ENCODE measurements at regions not wholly inside any gene's neighbourhood (a gene's known extent, or its start where the extent isn't known, plus 50 kb on each side); places are given as distances from the start of the nearest gene placed in this dataset.

DNA sequence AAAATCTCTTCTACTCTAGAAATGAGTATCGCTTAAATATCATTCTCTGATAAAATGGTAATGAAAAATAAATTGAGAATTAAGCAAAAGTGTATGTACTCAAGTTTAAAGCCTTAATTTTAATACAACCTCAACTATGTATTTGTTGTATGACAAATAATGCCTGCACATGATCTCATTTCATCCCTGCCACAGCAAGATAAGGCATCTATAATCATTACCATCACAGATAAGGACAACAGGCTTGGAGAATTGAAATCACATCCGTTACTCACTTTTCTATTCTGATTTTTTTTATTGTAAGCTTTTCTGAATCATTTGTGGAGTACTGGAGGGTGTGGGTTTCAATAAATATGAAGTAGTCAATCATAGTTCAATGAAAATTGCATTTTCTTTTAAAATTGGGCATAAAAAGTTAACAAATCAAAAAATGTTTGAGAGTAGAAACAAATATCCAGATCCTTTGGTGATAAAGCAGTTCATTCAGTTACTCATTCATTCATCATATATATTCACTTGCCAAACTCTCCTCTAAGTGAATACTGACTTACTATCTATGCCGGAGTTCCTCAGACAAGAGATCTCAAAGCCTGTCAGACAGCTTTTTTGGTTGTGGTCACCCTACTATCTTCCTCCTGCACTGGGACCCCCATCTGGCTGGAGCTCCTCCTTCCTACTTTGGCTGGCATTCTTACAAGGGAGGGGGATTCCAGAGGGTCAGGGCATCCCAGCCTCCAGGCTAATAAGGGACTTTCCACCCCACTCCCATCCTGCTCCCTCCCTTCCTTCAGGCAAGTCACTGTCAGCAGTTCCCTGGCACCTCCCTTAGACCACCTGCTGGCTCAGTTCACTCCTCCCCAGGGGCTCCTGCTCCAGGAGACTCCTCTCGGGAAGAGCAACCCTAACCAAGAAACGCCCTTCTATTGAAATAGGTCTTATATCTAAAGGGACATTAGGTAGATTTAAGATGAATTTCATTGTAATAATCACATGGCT, 118.6 kb downstream of the OGFRL1 start:
- Histone ChIP-seq H3K4me1 (replicated peaks in 1 of 2) (peaks cover 6 to 20% of the 10 kb centered on the region in 2 donors), H3K4me3 (no peak overlapping the region), H3K27ac (no peak overlapping the region), H3K36me3 (replicated peaks in 1 of 2) (no peaks in the 10 kb centered on the region), H3K9me3 (replicated peaks in 1 of 3) (no peaks in the 10 kb centered on the region), H3K27me3 (no peaks in the 10 kb centered on the region)
- TF ChIP-seq, protein P1, sequence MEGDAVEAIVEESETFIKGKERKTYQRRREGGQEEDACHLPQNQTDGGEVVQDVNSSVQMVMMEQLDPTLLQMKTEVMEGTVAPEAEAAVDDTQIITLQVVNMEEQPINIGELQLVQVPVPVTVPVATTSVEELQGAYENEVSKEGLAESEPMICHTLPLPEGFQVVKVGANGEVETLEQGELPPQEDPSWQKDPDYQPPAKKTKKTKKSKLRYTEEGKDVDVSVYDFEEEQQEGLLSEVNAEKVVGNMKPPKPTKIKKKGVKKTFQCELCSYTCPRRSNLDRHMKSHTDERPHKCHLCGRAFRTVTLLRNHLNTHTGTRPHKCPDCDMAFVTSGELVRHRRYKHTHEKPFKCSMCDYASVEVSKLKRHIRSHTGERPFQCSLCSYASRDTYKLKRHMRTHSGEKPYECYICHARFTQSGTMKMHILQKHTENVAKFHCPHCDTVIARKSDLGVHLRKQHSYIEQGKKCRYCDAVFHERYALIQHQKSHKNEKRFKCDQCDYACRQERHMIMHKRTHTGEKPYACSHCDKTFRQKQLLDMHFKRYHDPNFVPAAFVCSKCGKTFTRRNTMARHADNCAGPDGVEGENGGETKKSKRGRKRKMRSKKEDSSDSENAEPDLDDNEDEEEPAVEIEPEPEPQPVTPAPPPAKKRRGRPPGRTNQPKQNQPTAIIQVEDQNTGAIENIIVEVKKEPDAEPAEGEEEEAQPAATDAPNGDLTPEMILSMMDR (IDR thresholded peaks at IDR 0.05), result no peak
- TF ChIP-seq POLR2A (IDR thresholded peaks at IDR 0.05), result no peak
- 65 to 79% (median 76%) methylated on average over 5 of the region's 5 CpGs for WGBS, 4 donors
- intact Hi-C loops (cut with DNase I), result no loop called here
- DNase-seq, result no peak

DNA sequence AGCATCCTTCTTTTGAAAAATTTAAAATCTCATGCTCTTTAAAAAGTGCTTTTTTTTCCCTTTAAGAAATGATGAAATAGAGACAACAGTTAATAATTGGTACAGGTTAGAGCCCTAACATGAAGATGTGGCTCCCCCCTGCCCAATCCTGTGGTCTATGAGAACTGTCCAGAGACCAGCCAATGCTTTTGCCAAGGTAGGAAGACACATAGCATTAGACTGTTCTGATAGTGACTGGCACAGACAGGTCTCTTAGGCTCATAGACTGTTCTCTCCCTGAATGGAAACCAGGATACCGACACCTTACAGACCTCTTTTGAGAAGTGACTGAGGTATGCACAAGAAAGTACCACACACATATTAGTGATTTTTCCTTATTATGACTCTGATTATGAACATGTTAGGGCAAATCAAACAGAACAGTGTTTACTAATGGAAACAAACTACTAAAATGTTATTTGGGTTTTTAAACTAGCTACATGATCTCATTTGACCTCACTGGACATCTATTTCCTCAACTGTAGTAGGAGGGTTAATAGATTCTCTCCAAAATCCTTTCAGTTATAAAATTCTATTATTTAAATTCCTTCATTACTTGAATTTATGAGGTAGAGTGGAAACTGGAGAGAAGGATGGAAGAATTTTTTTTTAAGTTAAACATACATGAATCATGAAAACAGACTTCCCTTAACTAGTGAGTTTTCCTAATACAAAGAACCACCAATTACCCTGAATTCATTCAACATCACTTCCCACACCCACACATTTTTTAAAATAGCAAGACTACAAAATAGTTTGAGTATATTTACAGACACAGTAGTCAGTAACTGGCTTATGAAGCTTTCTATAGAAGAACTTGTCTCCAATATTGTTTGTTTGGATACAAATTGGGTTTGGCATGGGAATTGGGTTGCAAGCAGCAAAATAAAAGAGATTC, 120.4 kb downstream of the OGFRL1 start:
- Histone ChIP-seq H3K27me3 (no peaks in the 10 kb centered on the region), H3K4me1 (replicated peaks in 1 of 2) (peaks cover 2 to 8% of the 10 kb centered on the region in 2 donors), H3K27ac (no peak overlapping the region), H3K4me3 (no peak overlapping the region), H3K9me3 (replicated peaks in 1 of 3) (no peaks in the 10 kb centered on the region), H3K36me3 (replicated peaks in 1 of 2) (no peaks in the 10 kb centered on the region)
- TF ChIP-seq, protein P1 (IDR thresholded peaks at IDR 0.05), result no peak
- no peak for TF ChIP-seq POLR2A (IDR thresholded peaks at IDR 0.05)
- DNase-seq, result no peak
- intact Hi-C loops (cut with DNase I), result no loop called here
- WGBS, 4 donors, result 67 to 100% (median 100%) methylated on average over 1 of the region's 1 CpG

DNA sequence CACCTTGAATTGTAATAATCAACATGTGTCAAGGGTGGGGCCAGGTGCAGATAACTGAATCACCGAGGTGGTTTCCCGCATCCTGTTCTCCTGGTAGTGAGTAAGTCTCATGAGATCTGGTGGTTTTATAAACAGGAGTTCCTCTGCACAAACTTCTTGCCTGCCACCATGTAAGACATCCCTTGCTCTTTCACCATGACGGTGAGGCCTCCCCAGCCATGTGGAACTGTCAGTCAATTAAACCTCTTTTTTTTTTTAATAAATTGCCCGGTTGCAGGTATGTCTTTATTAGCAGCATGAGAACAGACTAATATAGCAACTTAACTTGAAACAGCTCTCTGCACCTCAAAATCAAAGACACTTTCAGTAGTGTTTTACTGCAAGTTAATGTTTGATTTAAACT, 121.6 kb downstream of the OGFRL1 start:
- no peaks in the 10 kb centered on the region for H3K4me1 ChIP-seq (replicated peaks in 1 of 2)
- TF ChIP-seq, protein P1 (IDR thresholded peaks at IDR 0.05), result no peak
- TF ChIP-seq POLR2A (IDR thresholded peaks at IDR 0.05), result no peak
- intact Hi-C loops (cut with DNase I), result no loop called here
- H3K27me3 ChIP-seq, result no peaks in the 10 kb centered on the region
- H3K4me3 ChIP-seq, result no peak overlapping the region
- H3K9me3 ChIP-seq (replicated peaks in 1 of 3), result no peaks in the 10 kb centered on the region
- no peak overlapping the region for H3K27ac ChIP-seq
- H3K36me3 ChIP-seq (replicated peaks in 1 of 2), result no peaks in the 10 kb centered on the region
- no peak for DNase-seq
- 80 to 94% (median 90%) methylated on average over 4 of the region's 4 CpGs for WGBS, 4 donors

DNA sequence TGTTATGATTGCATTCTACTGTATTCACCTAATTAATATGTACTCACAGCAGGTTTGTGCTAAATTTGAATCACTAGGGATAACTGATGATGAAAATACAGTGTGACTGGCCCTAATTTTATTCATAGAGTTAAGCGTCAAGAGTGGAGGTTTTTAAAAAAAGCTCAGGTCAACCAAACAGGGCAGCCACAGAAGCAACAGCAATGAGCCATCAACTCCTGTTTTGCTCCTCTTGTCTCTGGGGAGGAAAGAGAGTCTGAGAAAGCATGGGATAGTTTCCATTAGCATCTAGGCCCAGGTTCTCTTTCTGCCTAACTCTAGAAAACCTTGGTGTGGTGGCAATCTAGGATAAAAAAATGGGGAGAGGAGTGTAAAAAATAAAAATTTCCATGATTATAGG, 122.1 kb downstream of the OGFRL1 start:
- intact Hi-C loops (cut with DNase I), result no loop called here
- H3K27me3 ChIP-seq, result no peaks in the 10 kb centered on the region
- TF ChIP-seq POLR2A (IDR thresholded peaks at IDR 0.05), result no peak
- TF ChIP-seq, protein P1 (IDR thresholded peaks at IDR 0.05), result no peak
- no peaks in the 10 kb centered on the region for H3K36me3 ChIP-seq (replicated peaks in 1 of 2)
- no peaks in the 10 kb centered on the region for H3K9me3 ChIP-seq (replicated peaks in 1 of 3)
- 73 to 83% (median 79%) methylated on average over 1 of the region's 1 CpG for WGBS, 4 donors
- H3K4me3 ChIP-seq, result no peak overlapping the region
- DNase-seq, result no peak
- no peak overlapping the region for H3K27ac ChIP-seq
- no peaks in the 10 kb centered on the region for H3K4me1 ChIP-seq (replicated peaks in 1 of 2)
